ENCODE measurements at regions not wholly inside any gene's neighbourhood (a gene's known extent, or its start where the extent isn't known, plus 50 kb on each side); places are given as distances from the start of the nearest gene placed in this dataset.

DNA sequence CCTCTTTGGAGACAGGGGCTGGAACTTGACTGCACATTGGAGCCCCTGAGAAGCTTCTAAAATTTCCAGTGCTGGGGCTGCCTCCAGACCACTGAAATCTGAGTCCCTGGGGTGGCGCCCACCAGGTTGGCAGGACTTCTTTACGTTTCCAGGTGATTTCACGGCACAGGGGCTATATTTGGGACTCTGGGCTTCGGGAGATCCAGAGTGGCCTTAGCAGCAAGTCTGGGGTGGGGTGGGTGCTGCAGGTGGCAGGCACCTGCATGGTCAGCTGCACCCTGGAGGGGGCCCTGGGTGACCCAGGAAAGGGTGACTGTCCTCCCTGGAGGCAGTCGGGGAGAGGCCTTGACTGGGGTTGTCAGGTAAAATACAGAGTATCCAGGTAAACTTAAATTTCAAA, 135.5 kb upstream of the PHACTR3 start:
- TF ChIP-seq, protein P1, sequence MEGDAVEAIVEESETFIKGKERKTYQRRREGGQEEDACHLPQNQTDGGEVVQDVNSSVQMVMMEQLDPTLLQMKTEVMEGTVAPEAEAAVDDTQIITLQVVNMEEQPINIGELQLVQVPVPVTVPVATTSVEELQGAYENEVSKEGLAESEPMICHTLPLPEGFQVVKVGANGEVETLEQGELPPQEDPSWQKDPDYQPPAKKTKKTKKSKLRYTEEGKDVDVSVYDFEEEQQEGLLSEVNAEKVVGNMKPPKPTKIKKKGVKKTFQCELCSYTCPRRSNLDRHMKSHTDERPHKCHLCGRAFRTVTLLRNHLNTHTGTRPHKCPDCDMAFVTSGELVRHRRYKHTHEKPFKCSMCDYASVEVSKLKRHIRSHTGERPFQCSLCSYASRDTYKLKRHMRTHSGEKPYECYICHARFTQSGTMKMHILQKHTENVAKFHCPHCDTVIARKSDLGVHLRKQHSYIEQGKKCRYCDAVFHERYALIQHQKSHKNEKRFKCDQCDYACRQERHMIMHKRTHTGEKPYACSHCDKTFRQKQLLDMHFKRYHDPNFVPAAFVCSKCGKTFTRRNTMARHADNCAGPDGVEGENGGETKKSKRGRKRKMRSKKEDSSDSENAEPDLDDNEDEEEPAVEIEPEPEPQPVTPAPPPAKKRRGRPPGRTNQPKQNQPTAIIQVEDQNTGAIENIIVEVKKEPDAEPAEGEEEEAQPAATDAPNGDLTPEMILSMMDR (IDR thresholded peaks at IDR 0.05; ENCODE audit: insufficient read depth, low read length, severe bottlenecking) = no peak
- H3K36me3 ChIP-seq (ENCODE audit: control insufficient read depth, insufficient read depth, low read length) = no peaks in the 10 kb centered on the region
- DNase-seq (ENCODE audit: low read depth) (no peak), FAIRE-seq (no peak)
- H3K27me3 ChIP-seq (ENCODE audit: control insufficient read depth, insufficient read depth, low read length) = no peaks in the 10 kb centered on the region
- no peak overlapping the region for H3K4me3 ChIP-seq (ENCODE audit: low read depth, low read length)

DNA sequence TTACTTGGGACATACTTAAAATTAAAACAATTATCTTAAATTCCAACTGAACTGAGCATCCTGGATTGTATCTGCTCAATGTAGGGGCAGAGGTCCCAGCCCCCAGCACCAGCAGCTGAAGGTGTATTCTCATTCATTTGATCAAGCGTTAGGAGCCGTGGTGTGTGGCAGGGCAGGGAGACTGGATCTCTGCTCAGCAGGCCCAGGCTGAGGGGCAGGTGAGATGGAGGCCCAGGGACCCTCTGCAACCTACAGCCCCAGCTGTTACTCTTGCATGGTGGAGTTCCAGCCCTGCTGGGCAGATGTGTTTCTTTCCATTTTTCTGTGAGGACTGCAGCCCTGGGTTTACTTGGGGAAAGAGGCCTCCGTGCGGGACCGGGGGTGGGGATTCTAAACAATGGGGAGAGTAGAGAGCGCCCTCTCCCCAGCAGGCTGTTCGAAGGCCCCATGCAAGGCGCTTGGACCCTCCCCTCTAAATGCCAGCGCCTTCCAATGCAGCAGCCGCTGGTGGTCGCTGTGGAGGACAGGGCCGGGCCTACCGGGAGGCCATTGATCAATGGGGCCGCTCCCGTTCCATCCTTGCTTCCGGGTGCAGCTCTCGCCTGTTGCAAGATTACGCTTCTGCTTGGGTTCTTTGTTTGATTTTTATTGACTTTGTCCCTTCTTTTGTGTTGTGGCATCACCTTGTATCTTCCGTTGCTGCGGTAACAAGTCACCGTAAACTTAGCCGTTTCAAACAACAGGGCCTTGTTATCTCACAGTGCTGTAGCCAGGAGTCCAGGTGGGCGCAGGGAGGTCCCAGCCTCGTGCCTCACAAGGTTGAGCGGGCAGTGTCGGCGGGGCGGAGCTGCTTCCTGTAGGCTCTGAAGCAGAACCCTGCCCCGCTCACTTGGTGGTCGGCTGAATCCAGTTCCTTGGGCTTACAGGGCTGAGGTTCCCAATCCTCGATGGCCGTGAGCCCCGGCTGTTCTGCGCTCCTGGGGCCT, 134.8 kb upstream of the PHACTR3 start:
- no peak overlapping the region for H3K4me3 ChIP-seq (ENCODE audit: low read depth, low read length)
- TF ChIP-seq, protein P1 (IDR thresholded peaks at IDR 0.05; ENCODE audit: insufficient read depth, low read length, severe bottlenecking) = no peak
- no peak for DNase-seq (ENCODE audit: low read depth)
- FAIRE-seq = no peak
- no peaks in the 10 kb centered on the region for H3K27me3 ChIP-seq (ENCODE audit: control insufficient read depth, insufficient read depth, low read length)
- no peaks in the 10 kb centered on the region for H3K36me3 ChIP-seq (ENCODE audit: control insufficient read depth, insufficient read depth, low read length)

DNA sequence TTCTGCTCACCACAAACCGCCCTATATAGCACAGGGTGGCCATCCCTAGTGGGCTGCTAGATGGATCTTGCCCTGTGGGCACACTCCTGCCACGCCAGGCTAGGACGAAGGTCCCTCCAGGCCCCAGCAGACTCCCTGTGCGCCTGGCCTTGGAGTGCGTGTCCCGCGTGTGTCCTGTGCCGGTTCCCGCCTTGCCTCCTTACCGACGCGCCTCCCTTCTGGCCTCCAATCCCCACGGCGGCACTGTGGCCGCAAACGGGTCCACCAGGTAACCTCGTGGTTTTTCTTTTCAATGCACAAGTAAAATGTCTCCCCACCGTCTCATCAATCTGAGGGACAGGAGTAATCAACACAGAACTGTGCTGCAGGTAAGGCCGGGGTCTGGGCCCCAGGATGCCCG, 133.8 kb upstream of the PHACTR3 start:
- H3K4me3 ChIP-seq (ENCODE audit: low read depth, low read length) = no peak overlapping the region
- FAIRE-seq (no peak), DNase-seq (ENCODE audit: low read depth) (no peak)
- TF ChIP-seq, protein P1 (IDR thresholded peaks at IDR 0.05; ENCODE audit: insufficient read depth, low read length, severe bottlenecking) = no peak
- no peaks in the 10 kb centered on the region for H3K36me3 ChIP-seq (ENCODE audit: control insufficient read depth, insufficient read depth, low read length)
- H3K27me3 ChIP-seq (ENCODE audit: control insufficient read depth, insufficient read depth, low read length) = no peaks in the 10 kb centered on the region

DNA sequence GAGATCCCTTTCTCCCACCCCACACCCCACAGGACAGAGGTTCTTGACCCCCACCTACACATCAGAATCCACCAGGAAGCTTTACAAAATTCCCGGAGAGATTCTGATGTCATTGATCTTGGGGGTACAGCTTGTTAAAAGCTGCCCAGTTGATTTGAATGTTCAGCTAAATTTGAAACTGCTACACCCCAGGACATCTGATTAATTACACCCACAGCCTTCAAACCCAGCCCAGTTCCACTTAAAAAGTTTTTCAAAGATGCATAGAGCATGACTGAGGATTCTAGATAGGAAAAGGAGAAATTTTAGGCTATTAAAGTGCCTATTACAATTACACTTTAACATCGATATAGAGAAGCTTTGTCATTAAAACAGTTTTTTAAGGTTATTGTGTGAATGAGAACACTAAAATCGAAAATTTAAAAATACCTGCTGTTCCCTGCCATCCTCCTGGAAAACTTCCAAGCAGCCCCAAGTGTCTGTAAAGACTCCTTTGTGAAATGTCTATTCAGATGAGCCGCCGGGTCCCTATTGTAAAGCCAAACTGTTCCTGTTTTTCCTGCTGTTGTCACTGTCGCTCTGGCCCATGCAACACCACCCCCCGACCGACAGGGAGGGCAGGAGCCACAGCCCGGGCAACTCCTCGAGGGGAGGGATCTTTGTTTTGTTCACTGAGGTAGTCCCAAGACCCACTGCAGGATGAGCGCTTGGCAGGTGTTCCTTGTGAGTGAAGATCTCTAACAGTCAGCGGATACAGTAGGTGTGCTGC, 132.5 kb upstream of the PHACTR3 start:
- no peak for DNase-seq (ENCODE audit: low read depth)
- Histone ChIP-seq H3K36me3 (ENCODE audit: control insufficient read depth, insufficient read depth, low read length) (no peaks in the 10 kb centered on the region), H3K27me3 (ENCODE audit: control insufficient read depth, insufficient read depth, low read length) (no peaks in the 10 kb centered on the region), H3K4me3 (ENCODE audit: low read depth, low read length) (no peak overlapping the region)
- TF ChIP-seq, protein P1 (IDR thresholded peaks at IDR 0.05; ENCODE audit: insufficient read depth, low read length, severe bottlenecking) = no peak
- no peak for FAIRE-seq

DNA sequence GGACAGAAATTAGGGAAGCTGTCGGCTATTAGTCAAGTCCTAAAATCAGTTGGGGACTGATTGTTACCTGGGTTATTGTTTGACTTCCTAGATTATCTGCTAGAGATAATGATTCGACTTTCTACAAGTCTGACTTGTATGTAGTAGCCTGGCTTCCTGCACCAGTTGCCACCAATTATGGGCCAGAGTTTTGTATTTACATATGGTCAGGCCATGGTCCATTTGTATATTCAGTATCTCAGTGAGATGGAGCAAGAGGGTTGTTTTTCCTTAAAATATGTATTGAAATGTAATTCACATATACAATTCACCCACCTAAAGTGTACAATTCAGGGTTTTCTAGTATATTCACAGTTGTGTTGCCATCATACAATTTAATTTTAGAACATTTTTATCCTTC, 130.6 kb upstream of the PHACTR3 start:
- Histone ChIP-seq H3K27me3 (ENCODE audit: control insufficient read depth, insufficient read depth, low read length) (no peaks in the 10 kb centered on the region), H3K4me3 (ENCODE audit: low read depth, low read length) (no peak overlapping the region), H3K36me3 (ENCODE audit: control insufficient read depth, insufficient read depth, low read length) (no peaks in the 10 kb centered on the region)
- TF ChIP-seq, protein P1 (IDR thresholded peaks at IDR 0.05; ENCODE audit: insufficient read depth, low read length, severe bottlenecking) = no peak
- DNase-seq (ENCODE audit: low read depth) (no peak), FAIRE-seq (no peak)
